ENCODE measurements at regions not wholly inside any gene's neighbourhood (a gene's known extent, or its start where the extent isn't known, plus 50 kb on each side); places are given as distances from the start of the nearest gene placed in this dataset.

DNA sequence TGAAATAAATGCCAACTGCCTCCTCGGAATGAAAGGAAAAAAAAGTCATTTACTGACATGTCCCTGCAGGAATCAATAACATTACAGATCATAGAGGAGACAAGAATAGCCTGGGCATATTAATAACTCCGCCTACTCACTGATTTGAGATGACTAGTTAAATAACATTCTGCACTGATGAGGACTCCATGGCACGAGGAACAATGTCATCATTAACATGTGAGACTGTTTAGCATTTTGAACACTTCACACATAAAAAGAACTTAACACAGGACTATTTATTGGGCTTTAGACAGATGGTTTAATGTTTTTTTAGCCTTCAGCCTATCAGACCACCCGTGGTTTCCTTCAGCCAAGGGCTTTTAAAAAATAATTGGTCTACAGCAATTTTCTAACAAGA, 170.1 kb downstream of the OLFM4 start:
- DNase-seq (ENCODE audit: extremely low read depth in 1 of 11, low read depth in 9 of 11, low spot score in 4 of 11), result no peak

DNA sequence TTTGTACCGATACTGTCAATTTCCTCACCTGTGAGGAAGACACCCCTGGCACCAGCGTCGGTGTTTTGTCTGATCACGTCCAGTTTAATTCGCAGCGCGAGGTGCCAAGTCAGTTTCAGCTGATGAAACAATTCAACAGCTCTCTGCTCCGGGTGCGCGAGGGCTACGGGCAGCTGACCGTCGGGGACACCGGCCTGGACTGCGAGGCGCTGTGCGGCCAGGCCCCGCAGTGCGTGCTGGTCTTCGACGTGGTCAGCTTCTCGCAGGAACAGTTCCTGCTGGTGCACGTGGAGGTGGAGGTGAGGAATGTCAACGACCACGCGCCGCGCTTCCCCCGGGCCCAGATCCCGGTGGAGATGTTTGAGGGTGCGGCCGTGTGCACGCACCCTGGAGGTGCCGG, 171.5 kb downstream of the OLFM4 start:
- DNase-seq (ENCODE audit: extremely low read depth in 1 of 11, low read depth in 9 of 11, low spot score in 4 of 11), result no peak

DNA sequence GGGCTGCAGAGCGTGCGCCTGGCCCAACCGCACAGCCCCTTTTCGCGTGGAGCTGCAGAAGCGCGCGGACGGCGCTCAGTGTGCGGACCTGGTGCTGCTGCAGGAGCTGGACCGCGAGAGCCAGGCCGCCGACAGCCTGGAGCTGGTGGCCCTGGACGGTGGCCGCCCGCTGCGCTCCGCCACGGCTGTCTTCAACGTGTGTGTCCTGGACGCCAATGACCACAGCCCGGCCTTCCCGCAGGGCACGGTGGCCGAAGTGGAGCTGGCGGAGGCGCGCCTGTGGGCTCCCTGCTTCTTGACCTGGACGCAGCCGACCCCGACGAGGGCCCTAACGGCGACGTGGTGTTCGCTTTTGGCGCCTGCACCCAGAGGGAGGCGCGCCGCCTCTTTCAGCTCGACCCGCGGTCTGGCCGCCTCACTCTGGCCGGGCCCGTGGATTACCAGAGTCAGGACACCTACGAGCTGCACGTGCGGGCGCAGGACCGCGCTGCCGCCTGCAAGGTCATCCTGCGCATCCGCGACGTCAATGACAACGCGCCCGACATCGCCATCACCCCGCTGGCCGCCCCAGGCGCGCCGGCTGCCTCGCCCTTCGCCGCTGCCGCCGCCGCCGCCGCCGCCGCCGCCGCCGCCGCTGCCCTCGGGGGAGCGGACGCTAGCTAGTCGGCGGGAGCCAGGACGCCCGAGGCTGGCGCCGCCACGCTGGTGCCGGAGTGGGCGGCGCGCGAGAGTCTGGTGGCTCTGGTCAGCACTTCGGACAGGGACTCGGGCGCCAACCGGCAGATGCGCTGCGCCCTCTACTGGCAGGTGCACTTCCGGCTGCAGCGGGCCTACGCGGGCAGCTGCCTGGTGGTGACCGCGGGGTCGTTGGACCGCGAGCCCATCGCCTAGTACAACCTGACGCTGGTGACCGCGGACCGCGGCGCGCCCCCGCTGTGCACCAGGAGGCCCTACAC, 172.2 kb downstream of the OLFM4 start:
- DNase-seq (ENCODE audit: extremely low read depth in 1 of 11, low read depth in 9 of 11, low spot score in 4 of 11), result peak; percentile 15 to 65 (median 58)

DNA sequence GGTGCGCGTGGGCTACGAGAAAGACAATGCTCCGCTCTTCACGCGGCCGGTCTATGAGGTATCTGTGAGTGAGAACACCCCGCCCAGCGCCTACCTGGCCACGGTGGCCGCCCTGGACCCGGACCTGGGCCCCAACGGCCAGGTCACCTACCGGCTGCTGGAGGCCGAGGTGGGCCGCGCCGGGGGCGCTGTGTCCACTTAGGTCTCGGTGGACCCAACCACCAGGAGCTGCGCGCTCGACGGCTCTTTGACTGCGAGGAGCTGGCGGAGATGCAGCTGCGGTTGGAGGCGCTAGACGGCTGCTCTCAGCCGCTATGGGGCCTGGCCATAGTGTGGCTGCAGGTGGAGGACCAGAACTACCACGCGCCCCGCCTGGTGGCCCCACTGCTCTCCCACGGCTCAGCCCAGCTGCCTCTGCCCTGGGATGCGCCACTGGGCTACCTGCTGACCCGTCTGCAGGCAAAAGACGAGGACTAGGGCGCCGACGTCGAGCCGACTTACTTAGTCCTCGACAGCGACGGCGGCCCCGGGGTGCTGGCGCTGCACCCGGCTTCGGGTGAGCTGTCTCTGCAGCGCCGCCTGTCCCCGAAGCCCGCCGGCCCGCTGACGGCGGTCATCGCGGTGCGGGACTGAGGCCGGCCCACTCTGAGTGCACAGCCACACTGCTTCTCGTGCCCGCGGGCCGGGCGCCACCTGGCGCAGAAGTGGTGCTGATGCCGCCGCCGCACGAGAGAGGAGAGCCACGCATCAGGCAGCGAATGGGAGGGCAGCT, 173.0 kb downstream of the OLFM4 start:
- peak in 1 of 11 donors; percentile 4 for DNase-seq (ENCODE audit: extremely low read depth in 1 of 11, low read depth in 9 of 11, low spot score in 4 of 11)

DNA sequence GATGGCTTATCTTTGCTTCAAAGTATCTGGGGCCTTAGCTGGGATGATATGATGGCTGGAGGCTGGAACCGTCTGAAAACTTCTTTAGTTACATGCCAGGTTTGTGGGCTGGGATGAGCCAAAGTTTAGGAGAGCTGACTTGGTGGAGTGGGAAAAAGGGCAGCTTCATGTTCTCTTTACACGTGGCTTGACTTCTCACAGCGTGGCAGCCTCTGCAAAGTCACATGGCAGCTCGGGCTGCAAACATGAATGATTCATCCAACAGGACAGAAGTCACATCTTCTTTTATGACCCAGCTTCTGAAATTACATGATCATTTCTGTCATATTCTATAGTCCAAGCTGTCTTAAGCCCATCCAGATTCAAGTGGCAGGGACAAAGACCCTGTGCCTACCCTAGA, 176.0 kb downstream of the OLFM4 start:
- no peak for DNase-seq (ENCODE audit: extremely low read depth in 1 of 11, low read depth in 9 of 11, low spot score in 4 of 11)

DNA sequence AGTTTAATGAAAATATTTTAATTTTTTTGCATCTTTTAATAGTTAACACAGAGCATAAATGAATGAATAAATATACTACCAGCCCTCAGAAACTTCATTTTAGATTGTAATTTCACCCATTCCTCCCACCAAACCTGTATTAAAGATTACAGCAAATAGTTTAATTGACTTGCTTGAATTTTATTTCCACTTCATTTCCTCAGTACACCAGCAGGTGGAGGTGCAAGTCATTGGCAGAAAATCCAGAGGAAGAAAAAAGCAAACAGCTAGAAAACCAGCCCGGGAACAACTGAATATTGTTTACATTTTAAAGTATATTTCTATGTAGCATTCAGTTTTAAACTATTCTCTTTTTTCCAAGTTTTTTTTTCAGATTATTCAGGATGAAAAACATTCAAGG, 177.8 kb downstream of the OLFM4 start:
- DNase-seq (ENCODE audit: extremely low read depth in 1 of 11, low read depth in 9 of 11, low spot score in 4 of 11), result no peak

DNA sequence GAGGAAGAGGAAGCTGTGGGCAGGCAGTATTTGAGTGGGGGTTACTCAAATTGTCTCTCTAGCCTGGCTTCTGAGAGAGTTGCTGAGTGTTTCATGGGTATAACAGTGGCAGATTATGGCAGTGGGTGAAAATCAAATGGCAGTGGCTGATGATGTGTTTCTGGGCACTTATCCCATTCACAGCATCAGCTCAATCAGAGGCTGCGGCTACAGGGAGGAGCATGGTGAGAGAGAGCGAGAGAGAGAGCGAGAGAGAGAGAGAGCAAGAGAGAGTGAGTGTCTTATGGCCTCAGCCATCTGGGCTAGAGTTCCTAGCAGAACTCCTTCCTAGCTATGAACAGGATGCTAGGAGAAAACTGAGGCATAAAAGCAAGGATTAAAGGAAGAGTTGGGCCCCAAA, 178.9 kb downstream of the OLFM4 start:
- DNase-seq (ENCODE audit: extremely low read depth in 1 of 11, low read depth in 9 of 11, low spot score in 4 of 11), result no peak

DNA sequence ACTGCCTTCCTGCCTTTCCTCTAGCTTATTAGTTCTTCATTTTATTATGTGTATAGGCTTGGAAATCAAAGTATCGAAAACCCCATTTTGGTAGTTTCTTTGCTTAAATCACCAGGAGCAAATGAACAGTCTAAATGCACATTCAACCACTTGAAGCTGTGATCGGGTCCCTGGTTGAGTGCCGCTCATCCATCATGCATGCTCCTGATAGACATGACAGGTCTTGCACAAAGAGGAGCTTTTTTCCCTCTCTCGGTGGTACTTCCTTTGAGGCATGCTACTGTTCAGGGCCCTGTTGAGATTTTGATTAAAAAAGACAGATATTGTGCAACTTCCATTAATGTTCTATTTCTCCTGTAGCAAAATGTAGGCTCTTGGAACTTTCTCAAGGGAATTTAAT, 185.8 kb downstream of the OLFM4 start:
- no peak for DNase-seq (ENCODE audit: extremely low read depth in 1 of 11, low read depth in 9 of 11, low spot score in 4 of 11)

DNA sequence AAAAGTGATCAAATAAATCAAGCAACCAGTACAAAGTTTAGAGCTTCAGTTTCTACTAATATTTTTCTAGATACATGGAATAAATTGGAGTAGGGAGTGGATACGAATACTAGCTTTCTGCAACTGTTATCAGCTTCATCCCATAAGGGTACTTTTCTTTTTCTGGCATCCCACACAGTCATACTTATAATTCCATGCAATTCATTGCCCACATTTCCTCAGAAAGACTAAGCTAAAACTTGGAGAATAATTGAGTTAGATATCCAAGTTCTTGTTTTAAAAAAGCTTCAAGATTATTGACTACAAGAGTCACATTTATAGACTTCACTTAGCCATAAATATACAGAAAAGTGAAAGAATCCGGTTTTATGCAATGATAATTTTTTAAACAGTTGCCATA, 186.9 kb downstream of the OLFM4 start:
- DNase-seq (ENCODE audit: extremely low read depth in 1 of 11, low read depth in 9 of 11, low spot score in 4 of 11), result no peak

DNA sequence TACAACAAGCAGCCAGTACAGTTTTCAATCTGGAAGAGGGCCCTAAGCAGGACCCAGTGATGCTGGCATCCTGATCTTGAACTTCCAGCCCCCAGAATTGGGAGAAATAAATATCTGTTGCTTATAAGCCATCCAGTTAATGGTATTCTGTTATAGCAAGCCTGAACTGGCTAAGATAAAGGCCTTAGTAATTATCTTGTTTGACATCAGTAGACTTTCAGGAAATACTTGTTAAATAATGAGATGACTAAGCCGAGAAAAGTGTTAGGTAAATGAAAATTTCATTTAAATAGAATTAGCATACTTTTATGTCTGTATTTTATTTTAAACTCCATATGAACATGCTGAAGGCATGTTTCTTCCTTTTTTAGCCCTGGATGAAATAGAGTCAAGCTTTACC, 188.2 kb downstream of the OLFM4 start:
- no peak for DNase-seq (ENCODE audit: extremely low read depth in 1 of 11, low read depth in 9 of 11, low spot score in 4 of 11)

DNA sequence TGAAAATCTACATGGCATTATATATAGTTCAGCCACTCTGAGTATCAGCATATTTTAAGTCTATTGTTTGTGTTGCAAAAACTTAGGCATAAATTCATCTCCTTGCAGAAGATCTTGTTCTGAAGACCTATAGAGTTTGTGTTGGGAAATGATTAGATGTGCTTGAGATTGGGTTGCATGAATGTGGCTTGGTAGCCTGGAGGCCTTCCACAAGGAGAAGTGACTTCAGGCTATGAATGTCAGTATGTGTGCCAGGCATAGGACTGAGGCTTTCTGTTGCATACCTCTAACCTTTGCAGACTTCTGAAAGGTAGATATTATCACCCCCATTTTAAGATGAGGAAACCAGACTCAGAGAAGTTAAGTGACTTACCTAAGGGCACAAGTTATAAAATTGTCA, 188.6 kb downstream of the OLFM4 start:
- no peak for DNase-seq (ENCODE audit: extremely low read depth in 1 of 11, low read depth in 9 of 11, low spot score in 4 of 11)

DNA sequence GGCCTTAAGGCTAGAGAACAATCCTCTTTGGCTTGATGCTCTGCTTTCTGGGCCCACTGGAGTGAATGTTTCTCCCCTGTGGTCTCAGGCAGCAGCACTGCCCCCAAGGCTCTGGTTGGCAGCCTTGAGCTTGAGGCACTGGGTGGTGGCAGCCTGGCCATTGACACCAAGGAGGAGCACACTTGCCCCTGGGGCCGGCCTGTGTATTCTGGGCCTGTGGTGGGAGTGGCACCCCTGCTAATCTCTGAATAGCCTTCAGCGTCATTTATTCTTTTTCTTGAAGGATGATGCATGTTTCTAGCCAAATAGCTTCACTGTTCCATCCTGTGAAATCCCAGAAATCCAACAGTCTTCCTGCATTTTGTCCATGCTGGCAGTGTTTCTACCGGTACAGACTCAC, 191.4 kb downstream of the OLFM4 start:
- no peak for DNase-seq (ENCODE audit: extremely low read depth in 1 of 11, low read depth in 9 of 11, low spot score in 4 of 11)

DNA sequence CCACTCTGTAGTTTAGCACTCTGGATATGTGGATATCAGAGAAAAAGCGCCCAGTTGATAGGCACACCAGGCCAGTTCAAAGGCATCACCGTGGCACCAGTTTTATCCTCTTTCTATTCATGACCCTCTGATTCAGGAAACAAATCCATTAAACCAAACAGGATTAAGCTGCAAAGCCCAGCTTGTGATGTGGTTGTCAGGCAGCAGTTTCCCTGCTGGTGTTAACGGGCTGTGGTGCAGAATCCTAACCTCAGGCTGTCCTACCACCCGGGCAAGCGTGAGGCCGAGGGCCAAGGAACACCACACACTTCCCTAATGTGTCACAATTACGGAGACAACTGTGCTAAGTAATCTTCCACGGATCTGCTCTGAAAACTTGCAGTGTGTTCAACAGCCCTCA, 209.1 kb downstream of the OLFM4 start:
- DNase-seq (ENCODE audit: extremely low read depth in 1 of 11, low read depth in 9 of 11, low spot score in 4 of 11), result no peak

DNA sequence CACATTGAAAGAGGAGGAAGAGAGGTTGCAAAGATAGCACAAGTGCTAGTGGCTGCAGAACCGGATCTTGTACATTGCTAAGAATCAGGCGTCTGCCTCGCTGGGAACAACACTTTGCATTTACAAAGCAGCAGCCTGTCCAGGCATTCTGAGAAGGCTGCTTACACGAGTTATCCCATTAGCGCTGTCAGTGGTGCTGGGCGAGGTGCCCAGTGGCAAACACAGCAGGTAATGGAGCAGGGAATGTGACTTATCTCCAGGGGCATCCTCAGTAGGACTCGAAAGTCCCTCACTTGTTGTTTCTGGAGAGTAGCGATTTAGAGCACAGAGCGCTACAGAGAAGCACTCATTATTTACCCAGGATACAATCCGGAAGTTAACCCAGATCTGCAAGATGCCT, 209.6 kb downstream of the OLFM4 start:
- DNase-seq (ENCODE audit: extremely low read depth in 1 of 11, low read depth in 9 of 11, low spot score in 4 of 11), result peak in 2 of 11 donors; percentile 4 to 11

DNA sequence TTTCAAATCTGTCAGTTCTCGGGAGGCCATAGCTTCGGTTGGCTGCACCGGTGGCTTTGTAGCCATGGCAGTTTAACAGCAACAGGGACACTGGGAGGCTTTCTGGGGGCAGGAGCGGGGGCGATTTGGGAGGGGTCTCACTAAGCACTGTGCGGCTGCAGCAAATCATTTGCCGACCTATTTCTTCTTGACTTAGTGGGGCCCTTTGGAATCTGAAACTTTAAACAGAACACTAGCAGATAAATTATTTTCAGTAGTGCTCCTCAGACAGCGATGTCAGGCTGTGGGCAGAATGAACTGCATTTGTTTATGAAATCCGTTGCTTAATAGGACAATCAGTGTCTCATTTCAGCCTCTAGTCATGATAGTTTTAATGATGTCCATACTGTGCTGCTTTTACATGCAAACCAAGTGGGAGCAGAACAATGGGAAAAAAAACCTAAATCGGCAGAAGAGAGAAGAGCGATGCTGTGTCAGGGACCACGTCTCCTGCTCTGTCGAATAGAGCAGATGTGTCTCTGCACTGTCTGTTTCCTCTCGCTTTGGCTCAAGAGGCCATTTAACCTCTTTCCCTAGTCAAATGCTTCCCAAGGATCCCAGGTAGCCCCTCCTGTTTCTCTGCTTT, 211.9 kb downstream of the OLFM4 start:
- peak in 6 of 11 donors; percentile 12 to 45 (median 26) for DNase-seq (ENCODE audit: extremely low read depth in 1 of 11, low read depth in 9 of 11, low spot score in 4 of 11)

DNA sequence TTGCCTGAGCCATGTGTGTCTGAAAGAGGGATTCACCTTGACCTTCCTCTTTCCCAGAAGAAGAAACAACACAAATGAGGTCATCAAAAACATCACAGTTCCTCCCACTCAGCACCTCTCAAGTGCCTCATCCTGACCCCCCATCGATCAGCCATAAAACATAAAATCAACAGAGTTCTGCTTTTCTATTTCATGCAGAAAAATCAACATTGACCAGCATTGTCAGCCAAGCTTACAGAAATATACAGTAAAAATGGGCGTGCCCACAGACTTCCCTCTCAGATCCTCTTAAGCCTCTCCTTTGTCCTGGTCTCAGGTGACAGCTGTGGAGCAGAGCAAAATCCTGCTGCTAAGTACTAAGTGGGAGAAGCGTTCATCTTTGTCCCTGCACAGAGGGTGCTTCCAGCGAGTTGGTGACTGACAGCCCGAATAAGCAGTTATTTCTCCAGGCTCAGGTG, 213.3 kb downstream of the OLFM4 start:
- DNase-seq (ENCODE audit: extremely low read depth in 1 of 11, low read depth in 9 of 11, low spot score in 4 of 11), result no peak

DNA sequence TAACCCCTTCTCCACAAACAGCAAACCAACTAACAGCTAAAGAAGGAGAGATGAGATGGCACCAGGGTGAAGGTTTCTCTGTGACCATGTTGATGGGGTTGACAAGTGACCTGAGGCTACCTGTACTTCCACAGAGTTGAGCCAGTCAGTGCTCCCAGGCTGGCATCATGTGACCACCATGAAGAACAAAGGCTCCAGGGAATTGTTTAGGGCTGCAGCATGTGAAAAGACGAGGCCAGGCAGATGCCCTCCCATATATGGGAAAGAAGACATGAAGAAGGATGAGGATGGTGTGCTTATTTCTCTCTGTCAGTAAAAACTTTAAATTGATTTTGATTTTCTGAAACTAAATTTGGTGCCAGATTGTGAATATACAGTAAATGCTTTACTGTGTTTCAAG, 220.6 kb downstream of the OLFM4 start:
- no peak for DNase-seq (ENCODE audit: extremely low read depth in 1 of 11, low read depth in 9 of 11, low spot score in 4 of 11)

DNA sequence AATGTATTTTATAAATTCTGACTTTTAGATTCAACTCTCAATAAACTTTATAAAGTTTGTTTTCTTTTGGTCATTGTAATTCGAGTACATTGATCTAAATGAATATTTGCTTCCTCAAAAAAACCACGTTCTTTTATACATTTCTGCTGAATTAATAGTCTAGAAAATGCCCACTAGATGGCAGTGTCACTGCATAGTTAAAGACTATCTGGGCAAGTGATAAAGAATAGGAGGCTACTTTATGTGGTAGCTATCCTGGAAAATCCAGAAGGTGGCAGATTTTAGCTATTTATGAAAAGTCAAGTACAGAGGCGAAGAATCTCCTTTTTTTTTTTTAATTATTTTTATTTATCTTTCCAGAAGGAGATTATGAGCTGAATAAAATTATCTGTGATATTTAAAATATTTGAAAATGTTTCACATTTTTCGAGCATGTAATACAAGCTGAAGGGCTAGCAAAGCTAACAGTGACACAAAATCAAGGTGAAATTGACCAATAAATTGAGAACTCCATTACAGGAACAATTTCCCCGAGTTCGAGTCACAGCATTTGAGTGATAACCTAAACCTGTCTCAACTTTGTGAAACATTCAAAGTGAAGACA, 221.8 kb downstream of the OLFM4 start:
- peak; percentile 55 to 84 (median 71) for DNase-seq (ENCODE audit: extremely low read depth in 1 of 11, low read depth in 9 of 11, low spot score in 4 of 11)

DNA sequence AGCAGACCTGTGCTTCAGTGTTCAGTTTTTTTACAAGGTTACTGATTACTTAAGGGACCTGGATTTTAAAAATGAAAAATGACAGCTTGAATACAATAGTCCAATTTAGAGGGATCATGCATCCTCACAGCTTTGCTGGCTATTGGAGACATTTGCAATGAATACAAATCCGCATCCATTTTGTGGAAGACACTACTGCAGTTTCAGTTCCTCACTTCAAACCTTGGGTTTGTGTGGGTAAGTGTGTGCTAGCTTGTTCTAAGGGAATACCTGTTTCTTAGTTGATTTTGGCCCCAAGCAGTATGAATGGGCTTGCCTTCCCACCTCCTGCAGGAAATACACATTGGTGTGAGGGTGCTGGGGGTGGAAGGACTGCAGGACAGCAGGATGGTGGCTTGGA, 222.4 kb downstream of the OLFM4 start:
- DNase-seq (ENCODE audit: extremely low read depth in 1 of 11, low read depth in 9 of 11, low spot score in 4 of 11), result no peak
